H9 (cell line): ENCODE measurements at regions not wholly inside any gene's neighbourhood (a gene's known extent, or its start where the extent isn't known, plus 50 kb on each side); places are given as distances from the start of the nearest gene placed in this dataset.

Experiments
- DNase-seq: peaks from one replicate; pipeline ENCODE4 v3.0.0-alpha.2; 2017
- H2AFZ ChIP-seq: one replicate; pipeline ENCODE4 v1.6.1; 2013; ENCODE audit warnings: mild to moderate bottlenecking, low read length, control low read depth, moderate library complexity
- H2AK5ac ChIP-seq: 2 replicates; pipeline ENCODE4 v1.6.1; 2013; ENCODE audit warnings: low read length, control low read depth, mixed read lengths; ENCODE audit not compliant: insufficient read length
- H2BK120ac ChIP-seq: one replicate; pipeline ENCODE4 v1.6.1; 2013; ENCODE audit warnings: low read depth, mild to moderate bottlenecking, low read length, control low read depth, inconsistent platforms; ENCODE audit not compliant: poor library complexity, severe bottlenecking
- H2BK12ac ChIP-seq: 2 replicates; pipeline ENCODE4 v1.6.1; 2013; ENCODE audit warnings: low read length, control low read depth, mixed read lengths, low read depth; ENCODE audit not compliant: insufficient read length
- H2BK15ac ChIP-seq: 2 replicates; pipeline ENCODE4 v1.6.1; 2013; ENCODE audit warnings: low read depth, low read length, control low read depth
- H2BK20ac ChIP-seq: one replicate; pipeline ENCODE4 v1.6.1; 2013; ENCODE audit warnings: low read depth, mild to moderate bottlenecking, low read length, control low read depth, inconsistent platforms; ENCODE audit not compliant: poor library complexity, severe bottlenecking
- H2BK5ac ChIP-seq: 2 replicates; pipeline ENCODE4 v1.6.1; 2013; ENCODE audit warnings: low read length, control low read depth, mixed read lengths; ENCODE audit not compliant: insufficient read length
- H3K14ac ChIP-seq: 2 replicates; pipeline ENCODE4 v1.6.1; 2013; ENCODE audit warnings: low read length, control low read depth; ENCODE audit not compliant: insufficient read depth
- H3K18ac ChIP-seq: 2 replicates; pipeline ENCODE4 v1.6.1; 2013; ENCODE audit warnings: low read depth, mild to moderate bottlenecking, mixed read lengths, low read length, control low read depth; ENCODE audit not compliant: insufficient read length
- H3K23ac ChIP-seq: 2 replicates; pipeline ENCODE4 v1.6.1; 2013; ENCODE audit warnings: low read length, control low read depth, mixed read lengths, low read depth; ENCODE audit not compliant: insufficient read length
- H3K23me2 ChIP-seq: 2 replicates; pipeline ENCODE4 v1.6.1; 2013; ENCODE audit warnings: low read depth, mild to moderate bottlenecking, mixed read lengths, low read length, control low read depth; ENCODE audit not compliant: insufficient read length, poor library complexity, severe bottlenecking
- H3K27ac ChIP-seq: 2 replicates; pipeline ENCODE4 v1.5.1; 2013; ENCODE audit warnings: low read length, control low read depth, mixed read lengths, low read depth; ENCODE audit not compliant: insufficient read length
- H3K27me3 ChIP-seq: 2 replicates; pipeline ENCODE4 v1.6.1; 2013; ENCODE audit warnings: low read length, control low read depth, inconsistent platforms; ENCODE audit not compliant: insufficient read depth
- H3K4ac ChIP-seq: 2 replicates; pipeline ENCODE4 v1.6.1; 2013; ENCODE audit warnings: low read depth, mild to moderate bottlenecking, control low read depth, inconsistent platforms, low read length, moderate library complexity
- H3K4me1 ChIP-seq: 2 replicates; pipeline ENCODE4 v1.6.1; 2013; ENCODE audit warnings: low read length, control low read depth, inconsistent platforms; ENCODE audit not compliant: insufficient read depth
- H3K4me2 ChIP-seq: 2 replicates; pipeline ENCODE4 v1.6.1; 2013; ENCODE audit warnings: low read length, control low read depth, mixed read lengths; ENCODE audit not compliant: insufficient read length, insufficient read depth
- H3K56ac ChIP-seq: 2 replicates; pipeline ENCODE4 v1.6.1; 2013; ENCODE audit warnings: low read depth, mild to moderate bottlenecking, mixed read lengths, low read length, control low read depth; ENCODE audit not compliant: insufficient read length
- H3K79me1 ChIP-seq: 2 replicates; pipeline ENCODE4 v1.6.1; 2013; ENCODE audit warnings: low read depth, mild to moderate bottlenecking, moderate library complexity, low read length, control low read depth, inconsistent platforms; ENCODE audit not compliant: insufficient read depth, poor library complexity, severe bottlenecking
- H3K79me2 ChIP-seq: 2 replicates; pipeline ENCODE4 v1.6.1; 2013; ENCODE audit warnings: low read length, control low read depth, inconsistent platforms; ENCODE audit not compliant: insufficient read depth
- H3K9ac ChIP-seq: 2 replicates; pipeline ENCODE4 v1.6.1; 2013; ENCODE audit warnings: low read length, control low read depth, mixed read lengths; ENCODE audit not compliant: insufficient read length; ENCODE audit errors: extremely low read depth
- H3K9me3 ChIP-seq: one replicate; pipeline ENCODE4 v1.6.1; 2013; ENCODE audit warnings: low read depth, low read length, inconsistent platforms; ENCODE audit not compliant: control insufficient read depth
- H3T11ph ChIP-seq: one replicate; pipeline ENCODE4 v1.6.1; 2013; ENCODE audit warnings: mild to moderate bottlenecking, low read length, control low read depth, inconsistent platforms
- H4K20me1 ChIP-seq: one replicate; pipeline ENCODE4 v1.6.1; 2013; ENCODE audit not compliant: control insufficient read depth, insufficient read length, insufficient read depth
- H4K5ac ChIP-seq: 2 replicates; pipeline ENCODE4 v1.6.1; 2013; ENCODE audit warnings: low read depth, mild to moderate bottlenecking, mixed read lengths, low read length, control low read depth; ENCODE audit not compliant: insufficient read length
- H4K8ac ChIP-seq: replicated peaks from 2 replicates; pipeline ENCODE4 v1.6.1; 2013; ENCODE audit warnings: low read length, control low read depth, mixed read lengths, low read depth; ENCODE audit not compliant: insufficient read length
- H4K91ac ChIP-seq: 2 replicates; pipeline ENCODE4 v1.6.1; 2013; ENCODE audit warnings: low read depth, mild to moderate bottlenecking, moderate library complexity, mixed read lengths, low read length, control low read depth; ENCODE audit not compliant: insufficient read length
- H3K27ac Mint-ChIP-seq, 3 experiments: 2 replicates in 2 of 3; 3 replicates in 1 of 3; pipeline ENCODE4 v1.8.0; 2020 to 2021; ENCODE audit warnings: mixed read lengths in 3 of 3, mild to moderate bottlenecking in 1 of 3, moderate library complexity in 1 of 3
- H3K27me3 Mint-ChIP-seq: 2 replicates; pipeline ENCODE4 v1.8.0; 2021; ENCODE audit warnings: low read depth, mild to moderate bottlenecking, moderate library complexity, mixed read lengths
- H3K36me3 Mint-ChIP-seq, 3 experiments: 2 replicates in 2 of 3; 3 replicates in 1 of 3; pipeline ENCODE4 v1.8.0; 2020 to 2021; ENCODE audit warnings: low read depth in 3 of 3, mixed read lengths in 3 of 3; ENCODE audit not compliant: insufficient read depth in 1 of 3
- H3K4me1 Mint-ChIP-seq, 2 experiments: 2 replicates each; pipeline ENCODE4 v1.8.0; 2020; ENCODE audit warnings: mixed read lengths in 2 of 2
- H3K4me3 Mint-ChIP-seq, 2 experiments: 2 replicates in 1 of 2; 3 replicates in 1 of 2; pipeline ENCODE4 v1.8.0; 2020 to 2021; ENCODE audit warnings: mild to moderate bottlenecking in 2 of 2, mixed read lengths in 2 of 2, moderate library complexity in 1 of 2
- H3K9me3 Mint-ChIP-seq, 2 experiments: 2 replicates in 1 of 2; 3 replicates in 1 of 2; pipeline ENCODE4 v1.8.0; 2020; ENCODE audit warnings: mild to moderate bottlenecking in 2 of 2, mixed read lengths in 2 of 2, moderate library complexity in 1 of 2
- CTCF ChIP-seq: fragments of 200-600 bp; sonication (generic); conservative IDR thresholded peaks from 3 replicates; pipeline ENCODE4 v1.8.0; 2021; ENCODE audit warnings: antibody characterized with exemption, mild to moderate bottlenecking
- WGBS: extraction: QIAGEN DNeasy Blood & Tissue Kit; methylation state at CpG from one replicate; pipeline ENCODE4 v1.1.7; 2013; ENCODE audit warnings: missing lambda C conversion rate, low lambda C conversion rate, mixed read lengths; ENCODE audit not compliant: insufficient read length; ENCODE audit errors: extremely low coverage; 5-methylcytosine and 5-hydroxymethylcytosine counted together

DNA sequence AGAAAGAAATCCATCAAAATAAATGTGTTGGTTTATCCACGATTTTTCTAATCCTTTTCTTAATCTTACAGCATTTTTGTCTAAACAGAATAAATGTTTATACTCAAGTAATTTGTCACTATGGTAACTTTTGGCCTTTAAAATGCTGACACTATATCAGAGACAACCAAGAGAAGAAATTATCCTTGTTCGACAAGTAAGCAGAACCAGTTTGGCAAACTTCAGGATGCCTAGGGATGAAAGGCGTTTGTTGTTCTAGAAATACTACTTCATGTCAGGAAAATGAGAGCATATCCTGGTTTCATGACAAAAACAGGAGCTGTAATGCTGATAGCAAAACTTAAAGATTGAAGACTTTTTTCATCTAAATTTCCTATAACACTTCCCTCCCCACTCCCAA is 308.0 kb upstream of the ATP11B start:
- Histone ChIP-seq H3K4ac (no peak overlapping the region), H2BK20ac (no peak overlapping the region), H3K27ac (no peak overlapping the region), H3K4me1 (no peaks in the 10 kb centered on the region), H3K9me3 (no peaks in the 10 kb centered on the region), H2AFZ (no peak overlapping the region), H3K14ac (no peak overlapping the region), H4K20me1 (no peaks in the 10 kb centered on the region), H2BK15ac (no peak overlapping the region), H3K79me1 (no peaks in the 10 kb centered on the region), H3K23ac (no peak overlapping the region), H3K27me3 (no peaks in the 10 kb centered on the region), H3K23me2 (no peaks in the 10 kb centered on the region), H4K5ac (no peak overlapping the region), H3K79me2 (no peaks in the 10 kb centered on the region), H3T11ph (no peak overlapping the region), H3K18ac (no peak overlapping the region), H3K9ac (no peak overlapping the region), H4K91ac (no peak overlapping the region), H2BK12ac (no peak overlapping the region), H2BK120ac (no peak overlapping the region), H4K8ac (no peak overlapping the region), H2AK5ac (no peak overlapping the region), H3K4me2 (no peak overlapping the region), H2BK5ac (no peak overlapping the region), H3K56ac (no peak overlapping the region)
- H3K4me1 Mint-ChIP-seq = peaks cover 0 to 12% of the 10 kb centered on the region in 2 experiments
- no peak overlapping the region for H3K4me3 Mint-ChIP-seq
- DNase-seq = no peak
- no peak for TF ChIP-seq CTCF
- WGBS = no CpG with 5 or more reads among the region's 3 CpGs
- H3K27ac Mint-ChIP-seq = no peak overlapping the region
- no peaks in the 10 kb centered on the region for H3K36me3 Mint-ChIP-seq
- no peaks in the 10 kb centered on the region for H3K9me3 Mint-ChIP-seq
- H3K27me3 Mint-ChIP-seq = no peaks in the 10 kb centered on the region
